ENCODE measurements at regions not wholly inside any gene's neighbourhood (a gene's known extent, or its start where the extent isn't known, plus 50 kb on each side); places are given as distances from the start of the nearest gene placed in this dataset.
A peak's percentile ranks its signal among the peaks of the same experiment; 100 is the strongest.
"Not testable (repeated sequence)": the region's sequence is repeated elsewhere in the genome, so short reads cannot be mapped to it uniquely, and the experiment has no call there.

DNA sequence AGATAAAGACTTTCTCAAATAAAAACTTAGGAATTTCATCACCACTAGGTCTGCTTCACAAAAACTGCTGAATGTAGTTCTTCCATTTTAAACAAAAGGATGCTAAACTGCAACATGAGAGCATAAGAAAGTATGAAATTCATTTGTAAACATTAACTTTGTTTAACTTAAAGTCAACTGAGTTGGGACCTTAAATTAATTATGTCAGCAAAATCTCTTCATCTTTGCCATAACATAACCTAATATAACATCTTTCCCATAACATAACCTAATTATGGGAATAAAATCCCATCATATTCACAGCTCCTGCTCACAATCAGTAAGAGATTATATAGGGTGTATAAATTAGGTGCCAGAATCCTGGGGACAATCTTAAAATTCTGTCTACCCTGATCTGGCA, 78.8 kb upstream of the PCSK5 start:
- Histone ChIP-seq H3K4me2 (ENCODE audit: low read length) (no peak overlapping the region), H4K91ac (ENCODE audit: low read depth, low read length) (no peak overlapping the region), H3K27me3 (ENCODE audit: insufficient read depth, low read length) (no peaks in the 10 kb centered on the region), H4K12ac (ENCODE audit: low read depth, low read length) (no peak overlapping the region), H3K4ac (ENCODE audit: low read depth, low read length) (no peak overlapping the region), H2AFZ (ENCODE audit: insufficient read depth, low read length, poor library complexity) (no peak overlapping the region), H3K27ac (ENCODE audit: low read depth, low read length) (no peak overlapping the region), H3K14ac (ENCODE audit: low read length) (no peak overlapping the region), H3K9ac (ENCODE audit: low read length) (no peak overlapping the region), H3K79me2 (ENCODE audit: control insufficient read depth, insufficient read depth, low read length, poor library complexity) (no peaks in the 10 kb centered on the region), H3K79me1 (ENCODE audit: low read length) (no peaks in the 10 kb centered on the region), H3K4me3 (ENCODE audit: low read depth, low read length) (no peak overlapping the region), H3K4me1 (ENCODE audit: control insufficient read depth in 1 of 2, insufficient read depth in 2 of 2, low read length in 2 of 2) (no peaks in the 10 kb centered on the region), H2BK12ac (ENCODE audit: low read length) (no peak overlapping the region), H2BK5ac (ENCODE audit: low read depth, low read length, poor library complexity) (no peak overlapping the region), H3K18ac (ENCODE audit: low read length) (no peak overlapping the region), H3K36me3 (ENCODE audit: control insufficient read depth in 1 of 2, insufficient read depth in 2 of 2, low read length in 2 of 2) (no peaks in the 10 kb centered on the region), H2AK5ac (ENCODE audit: low read length) (no peak overlapping the region), H3K23ac (ENCODE audit: low read length) (no peak overlapping the region), H3K9me3 (ENCODE audit: insufficient read depth, low read depth, low read length) (no peaks in the 10 kb centered on the region), H4K8ac (ENCODE audit: low read depth, low read length) (no peak overlapping the region), H2BK120ac (ENCODE audit: insufficient read depth, low read length, poor library complexity) (no peak overlapping the region)
- no peak for DNase-seq

DNA sequence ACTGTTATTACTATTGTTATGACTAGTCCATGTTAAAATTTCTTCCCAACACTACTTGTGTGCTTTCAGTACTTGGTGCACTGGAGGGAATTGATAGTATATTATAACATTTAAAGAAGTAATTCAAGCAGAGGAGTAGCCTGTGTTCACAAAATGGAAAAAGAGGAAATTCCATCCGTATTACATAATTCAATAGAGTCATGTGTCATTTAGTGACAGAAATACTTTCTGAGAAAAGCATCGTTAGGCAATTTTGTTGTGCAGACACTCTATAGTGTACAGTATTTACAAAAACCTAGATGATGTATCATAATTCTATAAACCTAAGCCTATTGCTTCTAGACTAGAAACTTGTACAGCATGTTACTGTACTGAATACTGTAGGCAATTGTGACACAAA, 78.3 kb upstream of the PCSK5 start:
- Histone ChIP-seq H2BK120ac (ENCODE audit: insufficient read depth, low read length, poor library complexity) (no peak overlapping the region), H3K14ac (ENCODE audit: low read length) (no peak overlapping the region), H4K91ac (ENCODE audit: low read depth, low read length) (no peak overlapping the region), H3K27ac (ENCODE audit: low read depth, low read length) (no peak overlapping the region), H3K4me3 (ENCODE audit: low read depth, low read length) (no peak overlapping the region), H4K8ac (ENCODE audit: low read depth, low read length) (no peak overlapping the region), H3K27me3 (ENCODE audit: insufficient read depth, low read length) (no peaks in the 10 kb centered on the region), H2BK5ac (ENCODE audit: low read depth, low read length, poor library complexity) (no peak overlapping the region), H3K4me1 (ENCODE audit: control insufficient read depth in 1 of 2, insufficient read depth in 2 of 2, low read length in 2 of 2) (no peaks in the 10 kb centered on the region), H4K12ac (ENCODE audit: low read depth, low read length) (no peak overlapping the region), H3K79me1 (ENCODE audit: low read length) (no peaks in the 10 kb centered on the region), H3K23ac (ENCODE audit: low read length) (no peak overlapping the region), H2BK12ac (ENCODE audit: low read length) (no peak overlapping the region), H3K4me2 (ENCODE audit: low read length) (no peak overlapping the region), H3K4ac (ENCODE audit: low read depth, low read length) (no peak overlapping the region), H3K18ac (ENCODE audit: low read length) (no peak overlapping the region), H3K79me2 (ENCODE audit: control insufficient read depth, insufficient read depth, low read length, poor library complexity) (no peaks in the 10 kb centered on the region), H3K9ac (ENCODE audit: low read length) (no peak overlapping the region), H2AK5ac (ENCODE audit: low read length) (no peak overlapping the region), H3K36me3 (ENCODE audit: control insufficient read depth in 1 of 2, insufficient read depth in 2 of 2, low read length in 2 of 2) (no peaks in the 10 kb centered on the region), H3K9me3 (ENCODE audit: insufficient read depth, low read depth, low read length) (no peaks in the 10 kb centered on the region), H2AFZ (ENCODE audit: insufficient read depth, low read length, poor library complexity) (no peak overlapping the region)
- WGBS (ENCODE audit: extremely low coverage, insufficient coverage, insufficient read length) = no CpG with 5 or more reads among the region's 2 CpGs
- DNase-seq = peak in 1 of 2 donors; percentile 9

DNA sequence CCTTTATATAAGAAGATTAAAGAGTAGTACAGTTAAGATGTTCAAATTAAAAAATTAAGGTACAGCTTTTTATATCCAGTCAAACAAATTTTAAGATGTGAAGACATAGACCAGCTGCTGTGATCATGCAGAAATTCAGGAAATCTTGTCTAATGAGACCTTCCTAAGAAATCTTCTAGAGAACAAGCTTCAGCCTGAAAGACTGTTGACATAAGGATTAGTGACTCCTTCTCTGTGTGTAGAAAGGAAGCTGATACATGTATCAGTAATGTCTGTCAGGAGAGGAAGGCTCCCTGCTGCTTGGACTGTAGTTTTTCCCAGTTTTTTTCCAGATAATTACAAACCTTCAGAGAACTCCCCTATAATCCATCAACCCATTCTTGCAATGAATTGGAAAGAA, 75.8 kb upstream of the PCSK5 start:
- H3K18ac ChIP-seq (ENCODE audit: low read length) = no peak overlapping the region
- H2BK5ac ChIP-seq (ENCODE audit: low read depth, low read length, poor library complexity) = no peak overlapping the region
- H3K36me3 ChIP-seq (ENCODE audit: control insufficient read depth in 1 of 2, insufficient read depth in 2 of 2, low read length in 2 of 2) = no peaks in the 10 kb centered on the region
- no peaks in the 10 kb centered on the region for H3K9me3 ChIP-seq (ENCODE audit: insufficient read depth, low read depth, low read length)
- no peak overlapping the region for H3K9ac ChIP-seq (ENCODE audit: low read length)
- no peak overlapping the region for H2AK5ac ChIP-seq (ENCODE audit: low read length)
- H3K4me1 ChIP-seq (ENCODE audit: control insufficient read depth in 1 of 2, insufficient read depth in 2 of 2, low read length in 2 of 2) = no peaks in the 10 kb centered on the region
- no peak overlapping the region for H2AFZ ChIP-seq (ENCODE audit: insufficient read depth, low read length, poor library complexity)
- DNase-seq = no peak
- no peak overlapping the region for H2BK120ac ChIP-seq (ENCODE audit: insufficient read depth, low read length, poor library complexity)
- H3K79me2 ChIP-seq (ENCODE audit: control insufficient read depth, insufficient read depth, low read length, poor library complexity) = no peaks in the 10 kb centered on the region
- H3K27me3 ChIP-seq (ENCODE audit: insufficient read depth, low read length) = no peaks in the 10 kb centered on the region
- no peak overlapping the region for H4K91ac ChIP-seq (ENCODE audit: low read depth, low read length)
- no peak overlapping the region for H3K4me2 ChIP-seq (ENCODE audit: low read length)
- H3K14ac ChIP-seq (ENCODE audit: low read length) = no peak overlapping the region
- no peak overlapping the region for H2BK12ac ChIP-seq (ENCODE audit: low read length)
- H3K4ac ChIP-seq (ENCODE audit: low read depth, low read length) = no peak overlapping the region
- H4K8ac ChIP-seq (ENCODE audit: low read depth, low read length) = no peak overlapping the region
- H3K4me3 ChIP-seq (ENCODE audit: low read depth, low read length) = no peak overlapping the region
- no peak overlapping the region for H3K27ac ChIP-seq (ENCODE audit: low read depth, low read length)
- H3K79me1 ChIP-seq (ENCODE audit: low read length) = no peaks in the 10 kb centered on the region
- no peak overlapping the region for H4K12ac ChIP-seq (ENCODE audit: low read depth, low read length)
- no peak overlapping the region for H3K23ac ChIP-seq (ENCODE audit: low read length)

DNA sequence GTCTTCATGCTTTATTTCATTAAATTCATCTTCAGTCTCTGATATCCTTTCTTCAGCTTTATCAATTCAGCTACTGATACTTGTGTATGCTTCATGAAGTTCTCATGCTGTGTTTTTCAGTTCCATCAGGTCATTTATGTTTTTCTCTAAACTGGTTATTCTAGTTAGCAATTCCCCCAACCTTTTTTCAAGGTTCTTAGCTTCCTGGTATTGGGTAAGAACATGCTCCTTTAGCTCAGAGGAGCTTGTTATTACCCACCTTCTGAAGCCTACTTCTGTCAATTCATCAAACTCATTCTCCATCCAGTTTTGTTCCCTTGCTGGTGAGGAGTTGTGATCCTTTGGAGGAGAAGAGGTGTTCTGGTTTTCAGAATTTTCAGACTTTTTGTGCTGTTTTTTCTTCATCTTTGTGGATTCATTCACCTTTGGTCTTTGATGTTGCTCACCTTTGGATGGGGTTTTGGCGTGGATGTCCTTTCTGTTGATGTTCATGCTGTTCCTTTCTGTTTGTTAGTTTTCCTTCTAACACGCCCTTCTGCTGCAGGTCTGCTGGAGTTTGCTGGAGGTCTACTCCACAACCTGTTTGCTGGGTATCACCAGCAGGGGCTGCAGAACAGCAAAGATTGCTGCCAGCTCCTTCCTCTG, 69.9 kb upstream of the PCSK5 start:
- H2AK5ac ChIP-seq (ENCODE audit: low read length); H3K18ac ChIP-seq (ENCODE audit: low read length); H2AFZ ChIP-seq (ENCODE audit: insufficient read depth, low read length, poor library complexity); H3K9ac ChIP-seq (ENCODE audit: low read length); DNase-seq; H3K27ac ChIP-seq (ENCODE audit: low read depth, low read length); H3K36me3 ChIP-seq (ENCODE audit: control insufficient read depth in 1 of 2, insufficient read depth in 2 of 2, low read length in 2 of 2); H3K14ac ChIP-seq (ENCODE audit: low read length); H3K4me1 ChIP-seq (ENCODE audit: control insufficient read depth in 1 of 2, insufficient read depth in 2 of 2, low read length in 2 of 2); H2BK120ac ChIP-seq (ENCODE audit: insufficient read depth, low read length, poor library complexity); H3K4ac ChIP-seq (ENCODE audit: low read depth, low read length); H2BK5ac ChIP-seq (ENCODE audit: low read depth, low read length, poor library complexity); H3K79me2 ChIP-seq (ENCODE audit: control insufficient read depth, insufficient read depth, low read length, poor library complexity); H3K79me1 ChIP-seq (ENCODE audit: low read length); H3K23ac ChIP-seq (ENCODE audit: low read length); H3K4me3 ChIP-seq (ENCODE audit: low read depth, low read length); H3K9me3 ChIP-seq (ENCODE audit: insufficient read depth, low read depth, low read length); H4K8ac ChIP-seq (ENCODE audit: low read depth, low read length); H3K27me3 ChIP-seq (ENCODE audit: insufficient read depth, low read length); H4K12ac ChIP-seq (ENCODE audit: low read depth, low read length); H3K4me2 ChIP-seq (ENCODE audit: low read length); H2BK12ac ChIP-seq (ENCODE audit: low read length); H4K91ac ChIP-seq (ENCODE audit: low read depth, low read length): not testable (repeated sequence)
- no CpG with 5 or more reads among the region's 2 CpGs for WGBS (ENCODE audit: extremely low coverage, insufficient coverage, insufficient read length)

Measured in trophoblast cell (in vitro differentiated cells and primary cell).